Endothelial cell of umbilical vein (primary cell): ENCODE measurements at regions not wholly inside any gene's neighbourhood (a gene's known extent, or its start where the extent isn't known, plus 50 kb on each side); places are given as distances from the start of the nearest gene placed in this dataset.

Experiments
- JUN ChIP-seq: IDR thresholded peaks from 2 replicates; pipeline ENCODE4 v1.6.1; 2011; ENCODE audit warnings: borderline replicate concordance, low read depth; ENCODE audit not compliant: insufficient read length, insufficient read depth
- POLR2A ChIP-seq: IDR thresholded peaks from 2 replicates; pipeline ENCODE4 v1.6.1; 2012; ENCODE audit warnings: low read depth, mild to moderate bottlenecking, control low read depth, low read length

GRCh38 chr5:54383225-54383901, 72.1 kb upstream of the HSPB3 start:
- TF ChIP-seq POLR2A, result no peak
- no peak for TF ChIP-seq JUN
